ENCODE measurements at regions not wholly inside any gene's neighbourhood (a gene's known extent, or its start where the extent isn't known, plus 50 kb on each side); places are given as distances from the start of the nearest gene placed in this dataset.
"Not testable (repeated sequence)": the region's sequence is repeated elsewhere in the genome, so short reads cannot be mapped to it uniquely, and the experiment has no call there.

GRCh38 chr16:7278636-7279035 lies 54.0 kb upstream of the RBFOX1 start:
- no peak for DNase-seq (ENCODE audit: low read depth)

- no peak for DNase-seq (ENCODE audit: low read depth)
Observed at GRCh38 chr16:7272567-7273158, 60.0 kb upstream of the RBFOX1 start.

GRCh38 chr16:7271486-7271885 lies 61.2 kb upstream of the RBFOX1 start:
- no peak for DNase-seq (ENCODE audit: low read depth)

GRCh38 chr16:7270823-7271222 lies 61.8 kb upstream of the RBFOX1 start:
- no peak for DNase-seq (ENCODE audit: low read depth)

GRCh38 chr16:7270006-7270405 lies 62.6 kb upstream of the RBFOX1 start:
- DNase-seq (ENCODE audit: low read depth) = no peak

- DNase-seq (ENCODE audit: low read depth) = no peak
Observed at GRCh38 chr16:7268182-7268581, 64.5 kb upstream of the RBFOX1 start.

GRCh38 chr16:7257016-7257415 lies 75.6 kb upstream of the RBFOX1 start:
- no peak for DNase-seq (ENCODE audit: low read depth)

- no peak for DNase-seq (ENCODE audit: low read depth)
Observed at GRCh38 chr16:7246578-7246977, 86.1 kb upstream of the RBFOX1 start.

- DNase-seq (ENCODE audit: low read depth) = no peak
Observed at GRCh38 chr16:7239547-7239946, 93.1 kb upstream of the RBFOX1 start.

- DNase-seq (ENCODE audit: low read depth) = no peak
Observed at GRCh38 chr16:7236824-7237410, 95.7 kb upstream of the RBFOX1 start.

GRCh38 chr16:7233975-7234374 lies 98.7 kb upstream of the RBFOX1 start:
- no peak for DNase-seq (ENCODE audit: low read depth)

- no peak for DNase-seq (ENCODE audit: low read depth)
Observed at GRCh38 chr16:7231762-7232161, 100.9 kb upstream of the RBFOX1 start.

GRCh38 chr16:7229433-7230218 lies 103.0 kb upstream of the RBFOX1 start:
- DNase-seq (ENCODE audit: low read depth) = not testable (repeated sequence)

- no peak for DNase-seq (ENCODE audit: low read depth)
Observed at GRCh38 chr16:7227229-7227721, 105.4 kb upstream of the RBFOX1 start.

GRCh38 chr16:7221157-7221556 lies 111.5 kb upstream of the RBFOX1 start:
- no peak for DNase-seq (ENCODE audit: low read depth)

- DNase-seq (ENCODE audit: low read depth) = no peak
Observed at GRCh38 chr16:7218936-7219335, 113.7 kb upstream of the RBFOX1 start.

GRCh38 chr16:7217797-7218196 lies 114.8 kb upstream of the RBFOX1 start:
- no peak for DNase-seq (ENCODE audit: low read depth)

- no peak for DNase-seq (ENCODE audit: low read depth)
Observed at GRCh38 chr16:7216719-7217118, 115.9 kb upstream of the RBFOX1 start.

- no peak for DNase-seq (ENCODE audit: low read depth)
Observed at GRCh38 chr16:7211781-7212180, 120.9 kb upstream of the RBFOX1 start.

- no peak for DNase-seq (ENCODE audit: low read depth)
Observed at GRCh38 chr16:7209598-7209997, 123.0 kb upstream of the RBFOX1 start.

- no peak for DNase-seq (ENCODE audit: low read depth)
Observed at GRCh38 chr16:7206469-7206868, 126.2 kb upstream of the RBFOX1 start.

- DNase-seq (ENCODE audit: low read depth) = no peak
Observed at GRCh38 chr16:7200320-7200719, 132.3 kb upstream of the RBFOX1 start.

GRCh38 chr16:7185689-7186088 lies 147.0 kb upstream of the RBFOX1 start:
- DNase-seq (ENCODE audit: low read depth) = no peak
